ENCODE measurements at regions not wholly inside any gene's neighbourhood (a gene's known extent, or its start where the extent isn't known, plus 50 kb on each side); places are given as distances from the start of the nearest gene placed in this dataset.

DNA sequence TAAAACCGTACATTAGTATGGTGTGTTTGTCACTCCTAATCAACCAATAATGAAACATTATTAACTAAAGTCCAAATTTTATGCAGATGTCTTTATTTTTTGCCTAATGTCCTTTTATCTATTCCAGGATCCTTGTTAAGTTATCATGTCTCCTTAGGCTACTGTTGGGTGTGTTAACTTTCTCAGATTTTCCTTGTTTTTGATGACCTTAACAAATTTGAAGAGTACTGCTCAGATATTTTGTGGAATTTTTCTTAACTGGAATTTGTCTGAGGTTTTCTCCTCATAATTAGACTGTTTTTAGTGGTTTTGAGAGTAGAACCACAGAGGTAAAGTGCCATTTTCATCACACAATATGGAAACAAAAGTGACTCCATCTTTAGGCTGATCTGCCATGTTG, 406.3 kb downstream of the MEI4 start:
- no peak overlapping the region for H3K27ac ChIP-seq (replicated peaks)
- no peak for DNase-seq (ENCODE audit: low read depth in 1 of 2, low spot score in 1 of 2)
- no peaks in the 10 kb centered on the region for H3K27me3 ChIP-seq (ENCODE audit: insufficient read depth, poor library complexity, severe bottlenecking)
- TF ChIP-seq CTCF (IDR thresholded peaks at IDR 0.05; ENCODE audit: insufficient read depth, low read length) (no peak), SPI1 (IDR thresholded peaks at IDR 0.05; ENCODE audit: borderline replicate concordance, low read depth) (no peak), POLR2AphosphoS5 (IDR thresholded peaks at IDR 0.05; ENCODE audit: low read depth) (no peak), REST (IDR thresholded peaks at IDR 0.05; ENCODE audit: insufficient replicate concordance, low read depth) (no peak), GABPA (IDR thresholded peaks at IDR 0.05; ENCODE audit: low read depth) (no peak)
- H3K4me3 ChIP-seq (replicated peaks; ENCODE audit: insufficient read depth, low read length) = no peak overlapping the region

- H3K27ac ChIP-seq (replicated peaks) = no peak overlapping the region
- no peaks in the 10 kb centered on the region for H3K27me3 ChIP-seq (ENCODE audit: insufficient read depth, poor library complexity, severe bottlenecking)
- TF ChIP-seq REST (IDR thresholded peaks at IDR 0.05; ENCODE audit: insufficient replicate concordance, low read depth) (no peak), SPI1 (IDR thresholded peaks at IDR 0.05; ENCODE audit: borderline replicate concordance, low read depth) (no peak), GABPA (IDR thresholded peaks at IDR 0.05; ENCODE audit: low read depth) (no peak), CTCF (IDR thresholded peaks at IDR 0.05; ENCODE audit: insufficient read depth, low read length) (no peak), POLR2AphosphoS5 (IDR thresholded peaks at IDR 0.05; ENCODE audit: low read depth) (no peak)
- DNase-seq (ENCODE audit: low read depth in 1 of 2, low spot score in 1 of 2) = no peak
- no peak overlapping the region for H3K4me3 ChIP-seq (replicated peaks; ENCODE audit: insufficient read depth, low read length)
These were observed 410.2 kb downstream of the MEI4 start for GRCh38 chr6:78062993-78063392.

GRCh38 chr6:78076371-78076770, 423.5 kb downstream of the MEI4 start:
- H3K4me3 ChIP-seq (replicated peaks; ENCODE audit: insufficient read depth, low read length) = no peak overlapping the region
- DNase-seq (ENCODE audit: low read depth in 1 of 2, low spot score in 1 of 2) = no peak
- no peak for TF ChIP-seq CTCF (IDR thresholded peaks at IDR 0.05; ENCODE audit: insufficient read depth, low read length)
- no peak for TF ChIP-seq GABPA (IDR thresholded peaks at IDR 0.05; ENCODE audit: low read depth)
- no peaks in the 10 kb centered on the region for H3K27me3 ChIP-seq (ENCODE audit: insufficient read depth, poor library complexity, severe bottlenecking)
- H3K27ac ChIP-seq (replicated peaks) = no peak overlapping the region

DNA sequence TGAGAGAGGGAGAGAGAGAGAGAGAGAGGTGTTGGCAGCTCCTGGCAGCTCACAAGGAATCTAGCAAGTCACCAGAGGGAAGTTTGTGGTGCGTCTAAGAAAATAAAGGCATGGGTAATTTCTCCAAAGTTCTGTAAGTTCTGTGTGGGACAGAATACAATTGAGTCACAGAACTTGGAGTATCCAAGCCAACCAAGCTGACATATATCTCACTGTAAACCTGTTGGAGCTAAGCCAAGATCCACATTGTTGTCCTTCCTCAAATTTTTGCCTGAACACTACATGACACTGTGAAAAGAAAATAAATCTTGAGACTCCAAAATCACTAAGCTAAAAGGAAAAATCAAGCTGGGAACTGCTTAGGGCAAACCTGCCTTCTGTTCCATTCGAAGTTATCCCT, 436.7 kb downstream of the MEI4 start:
- Histone ChIP-seq H3K4me3 (replicated peaks; ENCODE audit: insufficient read depth, low read length) (no peak overlapping the region), H3K27ac (replicated peaks) (no peak overlapping the region), H3K27me3 (ENCODE audit: insufficient read depth, poor library complexity, severe bottlenecking) (no peaks in the 10 kb centered on the region)
- TF ChIP-seq SPI1 (IDR thresholded peaks at IDR 0.05; ENCODE audit: borderline replicate concordance, low read depth) = no peak
- no peak for TF ChIP-seq CTCF (IDR thresholded peaks at IDR 0.05; ENCODE audit: insufficient read depth, low read length)
- TF ChIP-seq REST (IDR thresholded peaks at IDR 0.05; ENCODE audit: insufficient replicate concordance, low read depth) = no peak
- no peak for TF ChIP-seq GABPA (IDR thresholded peaks at IDR 0.05; ENCODE audit: low read depth)
- TF ChIP-seq POLR2AphosphoS5 (IDR thresholded peaks at IDR 0.05; ENCODE audit: low read depth) = no peak
- DNase-seq (ENCODE audit: low read depth in 1 of 2, low spot score in 1 of 2) = no peak
